H1 (cell line): ENCODE measurements at regions not wholly inside any gene's neighbourhood (a gene's known extent, or its start where the extent isn't known, plus 50 kb on each side); places are given as distances from the start of the nearest gene placed in this dataset.

ENCODE experiments used
- BACH1 ChIP-seq: IDR thresholded peaks from 2 replicates; pipeline ENCODE4 v1.6.1; 2012; ENCODE audit warnings: low read length, improper control_type of control experiment
- CHD1 ChIP-seq: IDR thresholded peaks from 2 replicates; pipeline ENCODE4 v1.6.1; 2012; ENCODE audit warnings: low read depth, low read length, improper control_type of control experiment
- CHD2 ChIP-seq: IDR thresholded peaks from 2 replicates; pipeline ENCODE4 v1.6.1; 2012; ENCODE audit warnings: low read length, improper control_type of control experiment
- CTCF ChIP-seq, 3 experiments: IDR thresholded peaks; 1 replicate in 2 of 3; 2 replicates in 1 of 3; pipeline versions ENCODE4 v1.5.1 to v1.6.1; 2011; ENCODE audit warnings: low read length in 3 of 3, mild to moderate bottlenecking in 3 of 3, inconsistent platforms in 2 of 3, low read depth in 1 of 3, moderate library complexity in 1 of 3; ENCODE audit not compliant: insufficient read depth in 1 of 3; ENCODE audit errors: control extremely low read depth in 1 of 3
- EZH2 ChIP-seq: fragments of 200-600 bp; sonication (generic); IDR thresholded peaks from 2 replicates; pipeline ENCODE4 v1.7.1; 2012; ENCODE audit warnings: low read depth, mild to moderate bottlenecking, moderate library complexity, low read length, inconsistent platforms; ENCODE audit not compliant: severe bottlenecking
- GTF2F1 ChIP-seq: IDR thresholded peaks from 2 replicates; pipeline ENCODE4 v1.6.1; 2012; ENCODE audit warnings: low read depth, low read length, improper control_type of control experiment, borderline replicate concordance
- MAX ChIP-seq: IDR thresholded peaks from 2 replicates; pipeline ENCODE4 v1.6.1; 2012; ENCODE audit warnings: inconsistent platforms
- POLR2A ChIP-seq, 2 experiments: IDR thresholded peaks; 1 replicate in 1 of 2; 2 replicates in 1 of 2; pipeline ENCODE4 v1.6.1; 2011; ENCODE audit warnings: low read depth in 2 of 2, low read length in 2 of 2, mild to moderate bottlenecking in 2 of 2; ENCODE audit errors: control extremely low read depth in 1 of 2
- POLR2AphosphoS5 ChIP-seq: IDR thresholded peaks from 2 replicates; pipeline ENCODE4 v1.6.1; 2011; ENCODE audit warnings: low read depth, low read length
- RFX5 ChIP-seq: IDR thresholded peaks from 2 replicates; pipeline ENCODE4 v1.6.1; 2011; ENCODE audit warnings: low read depth, low read length, improper control_type of control experiment, borderline replicate concordance
- SP1 ChIP-seq: IDR thresholded peaks from 2 replicates; pipeline ENCODE4 v1.6.1; 2011; ENCODE audit warnings: low read depth, low read length
- YY1 ChIP-seq: IDR thresholded peaks from 2 replicates; pipeline ENCODE4 v1.6.1; 2011; ENCODE audit warnings: low read depth, mild to moderate bottlenecking, low read length
- ZNF274 ChIP-seq: IDR thresholded peaks from 2 replicates; pipeline ENCODE4 v1.7.0; 2012; ENCODE audit warnings: low read length, borderline replicate concordance; ENCODE audit errors: extremely low read depth

- TF ChIP-seq POLR2A (IDR thresholded peaks at IDR 0.05; ENCODE audit: control extremely low read depth in 1 of 2, low read depth in 2 of 2, low read length in 2 of 2) (no peak), CTCF (IDR thresholded peaks at IDR 0.05; ENCODE audit: control extremely low read depth in 1 of 3, insufficient read depth in 1 of 3, low read depth in 1 of 3, low read length in 3 of 3) (no peak), RFX5 (no peak), POLR2AphosphoS5 (no peak), YY1 (no peak), EZH2 (no peak), MAX (no peak), CHD2 (no peak), CHD1 (no peak), ZNF274 (no peak), SP1 (no peak), BACH1 (no peak), GTF2F1 (no peak)
Measured at GRCh38 chr7:125661677-125662076, 732.1 kb upstream of the POT1 start.
